ENCODE measurements at regions not wholly inside any gene's neighbourhood (a gene's known extent, or its start where the extent isn't known, plus 50 kb on each side); places are given as distances from the start of the nearest gene placed in this dataset.
A peak's percentile ranks its signal among the peaks of the same experiment; 100 is the strongest.

DNA sequence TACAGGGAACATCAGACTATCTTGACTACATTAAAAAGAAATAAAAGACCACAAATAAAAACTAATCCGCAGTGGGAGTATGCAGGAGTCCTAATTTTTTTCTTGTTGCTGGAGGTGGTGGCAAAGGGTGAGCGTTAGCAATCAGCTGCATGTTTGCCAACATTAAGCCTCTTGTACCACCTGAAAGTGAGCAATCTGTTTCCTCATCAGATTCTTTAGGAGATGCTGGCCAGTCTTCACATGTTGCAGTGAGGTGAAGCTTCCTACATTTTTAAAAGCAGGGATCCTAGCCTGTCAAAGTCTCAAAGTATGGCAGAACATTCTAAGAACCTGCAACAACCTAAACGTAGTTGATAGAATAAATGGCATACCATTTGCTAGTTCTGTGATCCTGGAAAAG is 162.2 kb upstream of the MEF2C start:
- in situ Hi-C loops (cut with MboI; ENCODE audit: low pct_unique_long_range_greater_than_20kb, low sequenced_read_pairs), result no loop called here
- no peak for DNase-seq

DNA sequence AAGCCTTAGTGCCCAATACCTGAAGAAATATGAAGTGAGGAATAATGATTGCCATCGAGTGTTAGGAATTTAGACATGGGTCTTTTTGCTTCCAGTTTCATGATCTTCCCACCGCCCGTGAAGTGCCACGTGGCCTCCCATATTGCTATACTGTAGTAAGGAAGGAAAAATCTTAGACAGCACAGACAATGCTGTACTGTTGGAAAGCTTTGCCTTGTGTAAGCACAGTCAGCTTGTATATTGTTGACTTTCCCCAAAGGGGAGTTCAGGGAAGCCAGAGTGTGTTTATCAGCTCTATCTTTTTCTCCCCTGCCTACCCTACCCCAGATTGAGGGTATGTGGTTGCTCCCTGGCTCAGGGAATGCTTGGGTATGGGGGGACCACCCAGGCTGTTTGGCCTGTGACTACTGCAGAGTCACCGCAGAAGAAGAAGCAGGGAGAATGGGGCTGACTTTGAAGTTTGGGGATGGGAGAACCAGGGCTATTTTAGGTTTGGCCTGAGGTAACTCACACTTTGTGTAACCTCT is 161.8 kb upstream of the MEF2C start:
- in situ Hi-C loops (cut with MboI; ENCODE audit: low pct_unique_long_range_greater_than_20kb, low sequenced_read_pairs), result no loop called here
- DNase-seq, result no peak

DNA sequence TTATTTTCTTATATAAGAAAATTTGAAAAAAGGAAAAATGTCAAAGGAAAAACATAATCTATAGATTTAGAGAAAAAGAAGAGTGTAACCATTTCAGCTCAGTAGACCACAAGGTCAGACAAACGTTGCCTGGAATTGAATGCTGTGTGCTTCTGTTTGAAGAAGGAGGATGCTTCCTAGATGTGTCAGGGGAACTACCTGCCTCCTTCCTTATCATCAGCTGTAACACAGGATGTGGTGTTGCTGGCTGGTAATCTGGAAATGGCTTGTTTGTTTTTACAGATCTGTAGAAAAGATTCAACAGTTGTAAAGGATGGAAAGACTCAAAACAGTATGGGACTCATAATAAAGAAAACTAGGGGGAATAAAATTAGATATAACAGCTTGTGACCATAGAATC is 160.7 kb upstream of the MEF2C start:
- DNase-seq, result peak; percentile 24
- in situ Hi-C loops (cut with MboI; ENCODE audit: low pct_unique_long_range_greater_than_20kb, low sequenced_read_pairs), result no loop called here

DNA sequence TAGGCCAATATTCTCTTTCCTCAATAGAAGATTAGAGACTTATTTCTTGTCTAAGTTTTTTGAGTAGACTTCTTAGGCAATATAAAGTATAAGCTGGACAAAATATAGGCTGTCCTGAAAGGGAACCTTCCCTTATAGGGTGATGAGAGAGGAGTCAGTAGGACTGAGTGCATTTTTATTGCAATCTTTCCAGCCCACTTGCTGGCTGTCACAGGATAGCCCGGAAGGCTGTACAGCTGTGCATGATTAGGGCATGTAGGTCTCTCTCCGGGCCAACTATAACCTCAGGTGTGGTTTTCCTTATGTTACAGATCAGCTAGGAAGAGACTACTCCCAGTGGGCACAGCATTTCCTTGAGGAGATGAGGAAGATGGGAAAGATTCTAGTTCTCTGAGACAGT is 159.8 kb upstream of the MEF2C start:
- in situ Hi-C loops (cut with MboI; ENCODE audit: low pct_unique_long_range_greater_than_20kb, low sequenced_read_pairs), result no loop called here
- DNase-seq, result no peak

DNA sequence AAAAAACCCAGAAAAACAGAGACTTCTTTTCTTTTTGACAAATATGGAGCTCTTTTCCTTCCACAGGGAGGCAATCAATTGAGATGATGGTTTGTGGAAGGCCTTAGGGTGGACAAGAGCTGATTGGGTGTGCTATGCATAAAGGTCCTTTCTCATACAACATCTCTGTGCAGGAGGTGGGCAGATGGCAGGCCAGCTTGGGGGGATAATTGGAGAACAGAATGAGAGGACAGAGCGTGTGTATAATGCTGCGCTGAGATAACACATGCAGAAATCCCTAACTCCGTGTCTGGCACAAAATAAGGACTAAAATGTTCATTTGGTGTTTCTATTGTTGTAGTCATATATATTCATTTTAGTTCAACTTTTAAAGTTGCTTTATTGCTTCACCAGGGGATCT is 159.0 kb upstream of the MEF2C start:
- DNase-seq, result no peak
- in situ Hi-C loops (cut with MboI; ENCODE audit: low pct_unique_long_range_greater_than_20kb, low sequenced_read_pairs), result no loop called here

DNA sequence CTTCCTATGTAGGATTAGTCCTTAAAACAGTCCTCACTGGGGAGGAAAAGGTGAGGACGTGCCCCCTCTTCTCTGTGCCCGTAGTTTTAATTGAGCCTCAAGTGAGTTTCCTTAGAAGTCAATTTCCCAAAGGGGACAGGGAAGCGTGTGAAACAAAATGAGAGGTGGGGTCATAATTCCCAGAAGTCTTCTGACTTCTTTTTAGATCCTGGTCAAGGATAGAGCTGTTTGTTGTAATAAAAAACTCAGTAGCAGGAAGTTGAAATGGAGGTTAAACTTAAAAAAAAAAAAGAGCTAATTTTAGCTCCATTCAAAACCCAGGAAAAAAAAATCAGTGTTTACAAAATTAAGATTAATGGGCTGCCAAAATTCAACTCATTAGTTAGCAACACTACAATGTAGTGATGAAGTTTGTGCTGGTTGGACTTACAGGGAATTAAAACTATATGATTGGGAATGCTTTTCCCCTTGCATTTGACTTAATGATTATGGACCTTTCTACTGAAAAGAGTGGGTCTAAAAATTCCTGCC is 158.3 kb upstream of the MEF2C start:
- in situ Hi-C loops (cut with MboI; ENCODE audit: low pct_unique_long_range_greater_than_20kb, low sequenced_read_pairs), result no loop called here

DNA sequence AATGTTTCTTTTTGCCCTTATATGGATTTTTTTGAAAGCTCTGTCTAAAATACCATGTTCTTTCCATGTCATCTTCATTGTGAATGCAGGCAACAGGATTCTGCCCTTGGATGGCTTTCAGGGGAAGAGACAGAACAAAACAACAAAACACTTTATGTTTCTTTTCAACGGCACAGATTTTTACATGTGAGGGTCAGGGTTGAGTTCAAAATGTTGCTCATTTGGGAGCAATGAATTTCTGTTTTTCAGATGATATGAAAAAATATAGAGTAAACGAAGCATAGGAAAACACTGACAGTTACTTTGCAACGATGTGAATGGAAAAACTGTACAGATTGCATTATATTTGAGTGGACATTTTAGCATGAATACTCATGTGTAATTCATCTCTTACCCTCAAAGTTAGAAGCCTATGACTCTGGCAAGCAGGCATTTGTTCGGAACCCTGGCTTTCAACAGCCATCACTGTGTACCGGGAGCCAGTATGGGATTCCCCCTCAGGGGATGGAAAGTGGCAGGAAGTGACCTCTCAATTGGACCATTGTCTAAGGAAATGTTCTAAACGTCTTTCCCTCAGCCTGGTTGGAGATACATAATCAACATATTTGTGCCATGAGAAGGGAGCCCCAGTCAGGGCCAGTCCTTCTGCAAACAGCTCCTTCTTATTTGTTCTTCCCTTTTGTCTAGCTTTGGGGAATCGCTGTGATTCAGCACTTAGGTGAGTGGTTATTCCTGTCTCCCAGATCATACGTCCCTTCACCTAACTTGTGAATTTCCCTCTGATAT is 153.9 kb upstream of the MEF2C start:
- DNase-seq, result no peak

More for the DNA sequence above, 158.3 kb upstream of the MEF2C start:
- DNase-seq, result no peak

DNA sequence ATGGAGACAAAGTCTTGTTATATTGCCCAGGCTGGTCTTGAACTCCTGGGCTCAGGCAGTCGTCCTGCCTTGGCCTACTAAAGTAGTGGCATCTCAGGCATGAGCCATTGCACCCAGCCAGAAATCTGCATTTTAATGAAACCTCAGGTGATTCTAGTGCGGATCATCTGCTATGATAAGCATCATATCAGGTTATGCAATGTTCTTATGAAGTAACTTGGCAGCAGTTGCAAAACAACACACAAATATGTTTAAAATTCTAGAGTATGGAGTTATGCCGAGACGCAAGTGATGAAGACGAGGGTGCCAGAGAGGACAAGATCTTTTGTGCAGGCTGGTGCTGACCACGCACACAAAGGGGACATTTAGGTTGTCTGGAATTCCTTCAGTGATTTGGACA is 153.2 kb upstream of the MEF2C start:
- DNase-seq, result no peak
- in situ Hi-C loops (cut with MboI; ENCODE audit: low pct_unique_long_range_greater_than_20kb, low sequenced_read_pairs), result no loop called here

More for the DNA sequence above, 153.9 kb upstream of the MEF2C start:
- in situ Hi-C loops (cut with MboI; ENCODE audit: low pct_unique_long_range_greater_than_20kb, low sequenced_read_pairs), result no loop called here

DNA sequence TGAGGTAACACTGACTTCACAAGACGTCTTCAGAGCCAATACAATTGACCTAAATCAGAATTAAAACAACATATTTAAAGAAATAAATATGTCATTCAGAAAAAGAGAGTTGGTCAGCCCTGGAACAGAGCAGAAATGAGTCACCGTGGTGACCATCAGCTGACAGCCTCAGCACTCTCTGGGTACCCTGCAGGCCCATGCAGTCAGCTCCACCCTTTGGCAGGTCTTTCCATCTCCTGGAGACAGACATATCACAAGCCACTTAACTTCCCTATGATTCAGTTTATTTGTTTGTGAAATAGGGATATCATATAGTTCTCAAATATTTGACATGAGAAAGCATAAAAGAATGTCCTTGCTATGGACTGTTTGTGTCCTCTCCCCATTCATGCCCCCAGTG is 151.6 kb upstream of the MEF2C start:
- in situ Hi-C loops (cut with MboI; ENCODE audit: low pct_unique_long_range_greater_than_20kb, low sequenced_read_pairs), result no loop called here
- DNase-seq, result no peak

DNA sequence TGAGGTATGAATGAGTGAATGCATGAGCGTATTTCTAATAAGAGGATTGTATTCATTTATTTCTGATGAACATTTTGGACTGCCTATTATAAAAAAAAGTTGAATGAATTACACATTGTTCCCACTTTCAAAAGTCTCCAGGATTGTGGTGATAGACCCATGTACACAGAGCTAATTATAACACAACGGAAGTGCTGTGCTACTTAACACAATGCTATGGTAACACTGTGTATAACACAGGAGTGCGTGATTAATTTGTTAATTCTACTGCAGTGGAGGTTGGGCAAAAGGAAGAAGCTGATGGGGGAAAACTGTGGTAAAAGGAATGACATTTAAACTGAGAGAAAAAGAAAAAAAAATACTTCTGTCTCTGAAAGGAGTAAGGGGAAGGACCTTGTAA is 147.8 kb upstream of the MEF2C start:
- DNase-seq, result no peak
- in situ Hi-C loops (cut with MboI; ENCODE audit: low pct_unique_long_range_greater_than_20kb, low sequenced_read_pairs), result no loop called here

DNA sequence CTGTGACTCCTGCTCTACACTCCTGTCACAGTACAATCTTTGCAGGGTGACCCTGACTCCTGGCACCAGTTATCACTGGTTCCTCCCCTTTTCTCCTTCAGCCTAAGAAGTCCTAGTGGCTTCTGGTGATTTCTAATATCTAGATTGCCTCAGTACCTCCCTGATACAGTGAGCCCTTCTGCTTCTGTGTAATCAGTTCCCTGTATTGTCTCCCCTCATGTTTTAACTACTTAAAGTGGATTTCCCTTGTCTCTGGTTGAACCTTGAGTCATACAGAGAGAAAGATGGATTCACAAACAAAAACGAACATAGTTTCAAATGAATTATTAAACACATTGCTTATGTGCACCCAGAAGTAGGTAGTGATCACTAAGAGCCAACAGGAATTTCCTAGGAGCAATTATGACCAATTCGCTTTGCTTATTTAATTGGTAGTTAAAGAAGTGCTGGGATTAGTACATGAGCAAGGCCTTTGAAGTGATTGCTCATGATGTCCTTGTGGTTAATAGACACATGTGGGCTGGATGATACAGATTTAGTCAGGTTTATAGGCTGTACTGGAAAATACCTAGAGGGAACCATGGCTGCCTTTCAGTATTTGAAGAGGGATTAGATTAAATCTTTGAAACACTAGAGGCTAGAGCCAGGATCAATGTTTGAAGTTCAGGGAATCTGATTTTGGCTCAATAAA is 145.8 kb upstream of the MEF2C start:
- no peak for DNase-seq
- in situ Hi-C loops (cut with MboI; ENCODE audit: low pct_unique_long_range_greater_than_20kb, low sequenced_read_pairs), result no loop called here

DNA sequence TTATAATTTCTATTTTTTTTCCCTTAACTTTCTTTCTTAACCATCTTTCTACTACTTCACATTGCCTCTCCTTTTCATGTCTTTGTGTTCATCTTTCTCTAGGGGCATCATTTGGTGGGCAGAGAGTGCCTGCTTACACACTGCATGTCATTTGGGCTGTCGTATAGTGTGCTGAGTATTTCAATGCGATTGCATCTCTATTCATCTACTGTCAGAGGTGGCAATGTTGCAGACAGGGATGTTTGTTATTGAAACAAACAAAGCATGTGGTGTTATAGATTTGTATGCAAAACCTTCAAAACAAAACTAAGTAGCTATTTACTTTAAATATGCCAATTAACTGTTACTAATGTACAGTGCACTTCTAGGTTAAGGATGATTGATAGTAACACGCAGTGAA is 141.1 kb upstream of the MEF2C start:
- no peak for DNase-seq
- in situ Hi-C loops (cut with MboI; ENCODE audit: low pct_unique_long_range_greater_than_20kb, low sequenced_read_pairs), result no loop called here

DNA sequence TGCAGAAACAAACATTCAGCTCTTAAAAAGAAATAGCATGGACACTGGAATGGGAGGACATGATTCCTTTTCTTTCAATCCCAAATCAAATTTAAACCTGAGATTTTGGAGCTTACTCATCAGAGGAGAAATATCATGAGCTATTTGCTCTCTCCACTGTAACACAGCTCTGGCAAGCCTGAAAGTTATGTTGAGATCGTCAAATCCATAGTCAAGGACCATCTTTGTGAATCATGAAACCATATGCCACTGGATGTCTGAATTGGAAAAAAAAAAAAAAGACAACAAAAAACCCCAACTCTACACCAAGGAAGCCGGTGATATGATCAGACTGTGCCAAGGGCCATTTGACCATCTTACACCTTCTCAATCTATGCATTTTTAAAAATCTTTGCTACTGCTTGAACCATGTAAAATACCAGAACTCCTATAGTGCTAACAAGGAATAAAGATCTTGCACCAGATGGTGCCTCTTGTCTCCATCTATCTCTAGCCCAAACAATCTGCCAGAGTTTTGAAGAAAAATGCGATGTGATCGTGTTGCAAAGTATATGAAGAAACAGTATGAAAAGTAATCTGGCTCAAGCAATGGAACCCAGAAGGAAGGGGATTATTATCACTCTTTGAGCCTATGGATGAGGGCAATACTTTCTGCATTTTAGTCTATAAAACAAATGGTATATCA is 138.1 kb upstream of the MEF2C start:
- no peak for DNase-seq
- in situ Hi-C loops (cut with MboI; ENCODE audit: low pct_unique_long_range_greater_than_20kb, low sequenced_read_pairs), result no loop called here

DNA sequence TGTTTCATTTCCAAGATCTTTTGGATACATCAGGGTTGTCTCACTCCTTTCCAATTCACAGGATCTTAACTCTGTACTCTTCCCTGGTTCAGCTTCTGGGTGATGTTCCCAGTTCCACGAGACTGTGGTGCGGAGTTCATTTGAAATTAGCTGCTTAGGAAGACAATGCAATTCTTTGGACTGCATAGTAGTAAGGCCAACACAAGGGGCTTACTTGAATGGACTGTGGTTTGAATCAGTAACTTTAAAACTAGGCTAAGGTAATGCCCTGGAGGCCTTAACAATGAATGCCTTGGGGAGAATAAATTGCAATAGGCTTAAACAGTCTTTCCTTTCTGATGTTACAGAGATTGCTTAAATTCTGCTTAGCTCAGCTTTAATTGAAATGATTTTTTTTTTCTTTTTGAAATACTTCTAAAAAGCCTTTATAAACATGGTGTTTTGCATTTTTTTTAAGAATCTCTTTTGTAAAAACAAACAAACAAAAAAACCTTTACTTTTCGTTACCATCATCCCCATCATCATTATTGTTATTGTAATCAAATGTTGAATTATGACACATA is 133.8 kb upstream of the MEF2C start:
- in situ Hi-C loops (cut with MboI; ENCODE audit: low pct_unique_long_range_greater_than_20kb, low sequenced_read_pairs), result no loop called here
- DNase-seq, result no peak

DNA sequence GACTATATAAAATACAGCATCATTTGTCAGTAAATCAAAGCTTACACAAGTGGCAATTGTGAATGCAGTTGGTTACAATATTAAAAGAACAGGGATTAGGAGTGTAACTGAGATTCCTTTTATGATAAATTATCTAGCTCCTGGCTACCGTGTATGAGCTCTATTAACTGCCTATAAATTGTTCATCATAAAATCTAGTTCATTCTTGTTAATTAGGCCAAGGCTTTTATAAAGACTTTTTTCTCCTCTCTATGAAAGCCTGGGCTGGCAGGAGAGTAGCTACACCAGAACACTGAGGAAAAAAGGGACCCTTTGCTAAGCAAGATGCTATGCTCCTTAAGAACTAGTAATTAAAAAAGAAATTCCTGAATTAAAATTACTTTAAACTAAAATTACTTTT is 132.4 kb upstream of the MEF2C start:
- no peak for DNase-seq
- in situ Hi-C loops (cut with MboI; ENCODE audit: low pct_unique_long_range_greater_than_20kb, low sequenced_read_pairs), result no loop called here

DNA sequence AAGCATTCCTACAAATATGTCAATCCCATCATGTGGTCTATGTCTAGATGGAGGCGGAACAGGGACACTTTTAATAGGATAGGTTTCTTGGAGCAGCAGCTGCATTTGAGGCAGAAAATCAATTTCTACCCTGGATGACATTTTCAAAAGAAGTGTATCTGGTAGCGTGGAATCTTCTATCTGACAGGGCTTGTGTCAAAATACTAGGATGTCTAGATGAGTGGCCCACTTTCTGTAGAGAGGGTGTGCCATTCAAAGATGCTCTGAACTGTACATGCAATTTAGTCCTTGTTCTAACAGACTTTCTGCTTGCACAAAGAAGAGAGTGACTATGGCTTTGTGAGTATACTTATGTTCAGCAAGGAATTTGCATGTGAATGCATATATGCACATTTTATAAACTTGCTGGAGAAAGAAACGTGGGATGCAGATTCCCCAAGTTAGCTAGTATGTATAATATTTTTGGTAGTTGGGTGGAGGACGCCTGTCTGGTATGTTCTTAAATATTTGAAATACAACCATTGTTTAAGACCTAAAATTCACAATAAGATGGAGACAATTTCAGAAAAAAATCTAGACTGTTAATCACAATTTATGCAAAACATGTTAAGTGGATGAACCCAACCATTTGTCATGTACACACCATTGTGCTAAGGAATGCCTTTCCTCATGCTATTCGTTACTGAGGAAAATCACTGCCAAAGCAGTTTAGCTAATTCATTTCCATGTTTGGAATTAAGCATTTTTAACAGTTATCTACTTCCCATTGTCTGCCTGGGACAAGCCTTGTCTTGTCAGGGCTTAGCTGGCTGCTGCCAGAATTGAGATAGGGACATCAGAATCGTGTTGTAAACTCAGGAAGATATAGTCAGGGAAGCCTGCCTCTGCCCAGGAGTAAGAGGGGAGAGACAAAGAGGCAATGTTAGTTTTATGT is 129.1 kb upstream of the MEF2C start:
- DNase-seq, result no peak
- in situ Hi-C loops (cut with MboI; ENCODE audit: low pct_unique_long_range_greater_than_20kb, low sequenced_read_pairs), result no loop called here

DNA sequence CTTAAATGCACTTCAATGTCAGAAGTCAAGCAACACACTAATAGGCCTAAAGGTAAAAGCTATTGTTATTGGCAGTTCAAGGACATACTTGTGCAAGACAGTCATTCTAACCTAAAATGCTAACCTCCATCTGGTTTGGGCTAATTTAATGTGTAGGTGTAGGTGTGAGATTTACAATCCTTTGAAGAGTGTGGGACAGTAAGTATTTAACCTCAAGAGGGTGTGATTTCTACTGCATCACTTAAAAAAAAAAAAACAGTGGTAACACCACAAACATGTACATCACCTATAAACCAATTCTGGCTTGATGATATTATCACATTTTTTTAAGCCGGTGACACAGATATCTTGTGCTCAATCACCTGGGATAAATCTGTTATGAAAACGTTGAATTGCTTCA is 127.5 kb upstream of the MEF2C start:
- no peak for DNase-seq
- in situ Hi-C loops (cut with MboI; ENCODE audit: low pct_unique_long_range_greater_than_20kb, low sequenced_read_pairs), result no loop called here

DNA sequence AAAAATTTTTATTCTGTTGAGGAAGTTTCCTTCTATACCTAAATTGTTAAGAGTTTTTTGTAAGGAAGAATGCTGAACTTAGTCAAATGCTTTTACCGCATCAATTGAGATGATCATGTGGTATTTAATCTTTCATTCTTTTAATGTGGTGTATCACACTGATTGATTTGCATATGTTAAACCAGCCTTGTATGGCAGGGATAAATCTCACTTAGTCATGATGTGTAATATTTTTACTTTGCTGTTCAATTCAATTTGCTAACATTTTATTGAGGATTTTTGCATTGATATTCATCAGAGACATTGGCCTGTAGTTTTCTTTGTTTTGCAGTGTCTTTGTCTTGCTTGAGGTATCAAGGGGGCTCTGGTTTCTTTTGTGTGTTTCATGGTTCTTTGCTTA is 125.3 kb upstream of the MEF2C start:
- in situ Hi-C loops (cut with MboI; ENCODE audit: low pct_unique_long_range_greater_than_20kb, low sequenced_read_pairs), result no loop called here
- DNase-seq, result no peak

DNA sequence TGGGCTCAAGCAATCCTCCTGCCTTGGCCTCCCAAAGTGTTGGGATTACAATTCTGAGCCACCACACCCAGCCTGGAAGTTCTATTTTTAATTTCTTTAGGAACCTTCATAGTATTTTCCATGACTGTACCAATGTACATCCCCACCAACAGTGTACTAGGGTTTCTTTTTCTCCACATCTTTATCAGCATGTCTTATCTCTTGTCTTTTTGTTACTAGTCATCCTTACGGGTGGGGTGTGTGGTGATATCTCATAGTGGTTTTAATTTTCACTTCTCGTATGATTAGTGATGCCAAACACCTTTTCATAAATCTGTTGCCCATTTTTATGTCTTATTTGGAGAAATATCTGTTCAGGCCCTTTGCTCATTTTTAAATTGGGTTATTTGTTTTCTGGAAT is 123.0 kb upstream of the MEF2C start:
- in situ Hi-C loops (cut with MboI; ENCODE audit: low pct_unique_long_range_greater_than_20kb, low sequenced_read_pairs), result no loop called here
- DNase-seq, result no peak
